ENCODE measurements at regions not wholly inside any gene's neighbourhood (a gene's known extent, or its start where the extent isn't known, plus 50 kb on each side); places are given as distances from the start of the nearest gene placed in this dataset.

GRCh38 chr1:55285834-55286233 is 70.7 kb upstream of the USP24 start:
- TF ChIP-seq CTCF (IDR thresholded peaks at IDR 0.05): no peak
- TF ChIP-seq POLR2A (IDR thresholded peaks at IDR 0.05): no peak

Measured in lower leg skin (tissue), 3 donors.